Loucy (cell line): ENCODE measurements at regions not wholly inside any gene's neighbourhood (a gene's known extent, or its start where the extent isn't known, plus 50 kb on each side); places are given as distances from the start of the nearest gene placed in this dataset.

Experiments
- H2AFZ ChIP-seq: fragments of 200-600 bp; sonication (generic); 2 replicates; pipeline ENCODE4 v1.6.0; 2016; ENCODE audit warnings: antibody characterized with exemption, mild to moderate bottlenecking, low read length, moderate library complexity
- H3F3A ChIP-seq: fragments of 200-600 bp; 2 replicates; pipeline ENCODE4 v1.6.0; 2016; ENCODE audit warnings: antibody characterized with exemption, low read depth, mild to moderate bottlenecking
- H3K27me3 ChIP-seq: fragments of 200-600 bp; sonication (generic); 2 replicates; pipeline ENCODE4 v1.6.1; 2014; ENCODE audit warnings: low read length, mild to moderate bottlenecking; ENCODE audit not compliant: insufficient read depth, poor library complexity, severe bottlenecking
- H3K36me3 ChIP-seq: fragments of 200-600 bp; sonication (generic); 2 replicates; pipeline ENCODE4 v1.6.1; 2016; ENCODE audit warnings: low read length; ENCODE audit not compliant: insufficient read depth
- H3K4me1 ChIP-seq: fragments of 200-600 bp; sonication (generic); 2 replicates; pipeline ENCODE4 v1.5.1; 2014; ENCODE audit warnings: low read length, mild to moderate bottlenecking; ENCODE audit not compliant: insufficient read depth, poor library complexity, severe bottlenecking
- H3K4me2 ChIP-seq: fragments of 200-600 bp; sonication (generic); 2 replicates; pipeline ENCODE4 v1.6.0; 2014; ENCODE audit warnings: antibody characterized with exemption, low read length, low read depth, mild to moderate bottlenecking; ENCODE audit not compliant: poor library complexity, severe bottlenecking
- H3K4me3 ChIP-seq: fragments of 200-600 bp; sonication (generic); 2 replicates; pipeline ENCODE4 v1.5.1; 2014; ENCODE audit warnings: low read length, mild to moderate bottlenecking, mixed read lengths; ENCODE audit not compliant: poor library complexity, severe bottlenecking
- H3K79me2 ChIP-seq: fragments of 200-600 bp; sonication (generic); 2 replicates; pipeline ENCODE4 v1.6.1; 2014; ENCODE audit warnings: low read length; ENCODE audit not compliant: insufficient read depth
- H3K9ac ChIP-seq: fragments of 200-600 bp; sonication (generic); 2 replicates; pipeline ENCODE4 v1.6.0; 2014; ENCODE audit warnings: mild to moderate bottlenecking, low read depth, low read length, moderate library complexity; ENCODE audit not compliant: poor library complexity, severe bottlenecking
- H3K9me2 ChIP-seq: fragments of 200-600 bp; sonication (generic); replicated peaks from 2 replicates; pipeline ENCODE4 v1.6.1; 2016; ENCODE audit warnings: low read depth, low read length, mixed read lengths
- H3K9me3 ChIP-seq: fragments of 200-600 bp; sonication (generic); 2 replicates; pipeline ENCODE4 v1.6.1; 2014; ENCODE audit warnings: mild to moderate bottlenecking, antibody characterized with exemption, low read length, low read depth; ENCODE audit not compliant: insufficient read depth
- H4K20me1 ChIP-seq: fragments of 200-600 bp; sonication (generic); 2 replicates; pipeline ENCODE4 v1.6.0; 2014; ENCODE audit warnings: antibody characterized with exemption, low read length, mild to moderate bottlenecking; ENCODE audit not compliant: insufficient read depth, poor library complexity, severe bottlenecking
- CTCF ChIP-seq: fragments of 200-600 bp; sonication (generic); conservative IDR thresholded peaks from 2 replicates; pipeline ENCODE4 v1.5.1; 2014; ENCODE audit warnings: mild to moderate bottlenecking, antibody characterized with exemption, low read length
- EZH2phosphoT487 ChIP-seq: fragments of 200-600 bp; IDR thresholded peaks from 2 replicates; pipeline ENCODE4 v1.6.1; 2018; ENCODE audit warnings: antibody characterized with exemption, mild to moderate bottlenecking, moderate library complexity, borderline replicate concordance

GRCh38 chr16:64841482-64841881 lies 280.4 kb downstream of the CDH11 start:
- no peak overlapping the region for H3K9ac ChIP-seq
- H3K4me2 ChIP-seq = no peak overlapping the region
- no peak overlapping the region for H2AFZ ChIP-seq
- no peaks in the 10 kb centered on the region; the same call in 1 of the 2 replicates for H3K9me3 ChIP-seq
- no peaks in the 10 kb centered on the region for H3K36me3 ChIP-seq
- no peaks in the 10 kb centered on the region for H4K20me1 ChIP-seq
- no peaks in the 10 kb centered on the region for H3K79me2 ChIP-seq
- H3K27me3 ChIP-seq = no peaks in the 10 kb centered on the region
- no peak overlapping the region for H3K4me3 ChIP-seq
- TF ChIP-seq EZH2phosphoT487 (no peak), CTCF (no peak)
- H3F3A ChIP-seq = no peaks in the 10 kb centered on the region
- no peaks in the 10 kb centered on the region; the same call in 1 of the 2 replicates for H3K9me2 ChIP-seq
- no peaks in the 10 kb centered on the region for H3K4me1 ChIP-seq

DNA sequence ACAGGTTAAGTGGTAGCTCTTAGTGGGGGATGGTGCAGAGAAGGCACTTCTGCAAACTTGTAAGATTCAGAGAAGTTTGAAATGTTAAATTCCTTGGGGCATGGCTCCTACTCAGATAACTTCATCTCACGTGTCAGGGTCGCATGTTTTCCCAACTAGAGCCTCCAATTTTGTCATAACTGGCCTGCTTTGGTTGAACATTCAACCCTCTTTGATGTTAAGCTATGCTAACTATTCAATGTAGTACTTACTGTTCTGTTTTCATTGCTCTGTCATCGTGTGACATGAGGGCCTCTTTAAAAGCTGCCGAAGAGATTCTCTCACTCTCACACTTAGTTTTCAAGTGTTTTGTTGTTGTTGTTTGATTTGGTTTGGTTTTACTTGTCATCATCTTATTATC lies 280.8 kb downstream of the CDH11 start:
- Histone ChIP-seq H4K20me1 (no peaks in the 10 kb centered on the region), H3K27me3 (no peaks in the 10 kb centered on the region), H3K4me1 (no peaks in the 10 kb centered on the region), H3K79me2 (no peaks in the 10 kb centered on the region), H3K4me3 (no peak overlapping the region), H3K36me3 (no peaks in the 10 kb centered on the region), H3K9me3 (no peaks in the 10 kb centered on the region; the same call in 1 of the 2 replicates), H3F3A (no peaks in the 10 kb centered on the region), H3K9ac (no peak overlapping the region), H2AFZ (no peak overlapping the region), H3K9me2 (no peaks in the 10 kb centered on the region; the same call in 1 of the 2 replicates), H3K4me2 (no peak overlapping the region)
- TF ChIP-seq CTCF (no peak), EZH2phosphoT487 (no peak)

DNA sequence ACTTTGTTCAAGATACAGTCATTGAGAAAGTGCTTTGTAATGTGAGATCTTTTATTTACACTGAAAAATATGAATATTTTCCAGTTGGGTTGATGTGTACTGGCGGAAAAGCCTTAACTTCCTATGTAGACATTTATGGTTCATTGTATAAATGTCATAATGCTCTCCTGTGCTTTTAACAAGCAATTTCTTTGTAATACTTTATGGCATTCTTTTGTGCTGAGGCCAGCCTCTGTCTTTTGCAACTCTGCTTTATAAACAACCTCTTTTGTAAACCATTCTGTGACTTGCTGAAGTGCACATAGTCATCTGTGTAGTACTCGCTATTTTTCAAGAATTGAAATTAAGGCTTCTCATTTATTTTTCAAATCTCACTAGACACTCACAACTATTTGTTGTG lies 291.2 kb downstream of the CDH11 start:
- TF ChIP-seq CTCF (no peak), EZH2phosphoT487 (no peak)
- H3K27me3 ChIP-seq = no peaks in the 10 kb centered on the region
- H3K4me3 ChIP-seq = no peak overlapping the region
- no peaks in the 10 kb centered on the region for H3K9me2 ChIP-seq
- no peaks in the 10 kb centered on the region for H4K20me1 ChIP-seq
- H3K9ac ChIP-seq = no peak overlapping the region
- no peak overlapping the region for H3K4me2 ChIP-seq
- H3K79me2 ChIP-seq = no peaks in the 10 kb centered on the region
- no peaks in the 10 kb centered on the region; the same call in 1 of the 2 replicates for H3K9me3 ChIP-seq
- H3K36me3 ChIP-seq = no peaks in the 10 kb centered on the region
- H3K4me1 ChIP-seq = no peaks in the 10 kb centered on the region
- H2AFZ ChIP-seq = no peak overlapping the region
- H3F3A ChIP-seq = no peaks in the 10 kb centered on the region
